HCT116 (cell line): ENCODE measurements at regions not wholly inside any gene's neighbourhood (a gene's known extent, or its start where the extent isn't known, plus 50 kb on each side); places are given as distances from the start of the nearest gene placed in this dataset.

Experiments used
- ATAC-seq: fragments of 200-7000 bp; cut with Tn5 transposase; 2 replicates; pipeline ENCODE4 v1.9.1; 2020; ENCODE audit warnings: mild to moderate bottlenecking, moderate library complexity
- BruUV-seq: library from RNA; stranded (reverse); fragments of 400-500 nt; replicated peaks from 2 replicates; lab custom pipeline; 2021; lab: Mats Ljungman, UMichigan
- CTCF ChIA-PET: fragments of 300-600 bp; sonication (Branson Sonifier 250); formaldehyde crosslinking; loops from one replicate; lab custom pipeline; 2021; ENCODE audit warnings: antibody characterized with exemption; lab: Charles Lee
- POLR2A ChIA-PET: fragments of 300-600, 350-600 bp; sonication (Branson Sonifier 250); formaldehyde crosslinking; loops from one replicate; lab custom pipeline; 2021; ENCODE audit warnings: antibody characterized with exemption; lab: Charles Lee
- RAD21 ChIA-PET, 2 experiments: fragments of 300-600 bp; sonication (Branson Sonifier 250); formaldehyde crosslinking; loops; one replicate each; lab custom pipeline; 2023; ENCODE audit warnings: low total read pairs in 2 of 2; ENCODE audit not compliant: uncharacterized antibody in 2 of 2, unreplicated experiment in 2 of 2, low non-redundant PET in 1 of 2; lab: Charles Lee
- DNase-seq: peaks from one replicate; pipeline ENCODE4 v3.0.0-alpha.2; 2010; ENCODE audit warnings: low read depth, low spot score
- H2AFZ ChIP-seq: fragments of 200-600 bp; shearing (Covaris generic), sonication (generic); 2 replicates; pipeline ENCODE4 v1.6.1; 2017; ENCODE audit warnings: low read depth, mixed run types, mixed read lengths, antibody characterized with exemption, low read length; ENCODE audit not compliant: poor library complexity, severe bottlenecking
- H3K27ac ChIP-seq: 2 replicates; pipeline ENCODE4 v1.5.1; 2012; ENCODE audit warnings: low read depth, low read length
- H3K27me3 ChIP-seq: fragments of 200-600 bp; sonication (generic); 2 replicates; pipeline ENCODE4 v1.6.1; 2016; ENCODE audit warnings: mixed run types, low read length, mixed read lengths; ENCODE audit not compliant: insufficient read depth
- H3K36me3 ChIP-seq, 2 experiments: fragments of 200-500 bp in 1 of 2; fragments of 200-600 bp in 1 of 2; sonication (Bioruptor generic) in 1 of 2; sonication (generic) in 1 of 2; 2 replicates each; pipeline versions ENCODE4 v1.5.1 to v1.6.1; 2014 to 2016; ENCODE audit warnings: low read length in 2 of 2, inconsistent platforms in 1 of 2, mixed read lengths in 1 of 2, mixed run types in 1 of 2; ENCODE audit not compliant: insufficient read depth in 2 of 2, control insufficient read depth in 1 of 2
- H3K4me1 ChIP-seq, 2 experiments: fragments of 200-600 bp in 1 of 2; sonication (generic) in 1 of 2; 2 replicates each; pipeline versions ENCODE4 v1.5.1 to v1.6.1; 2012 to 2017; ENCODE audit warnings: low read length in 2 of 2, inconsistent platforms in 1 of 2, mild to moderate bottlenecking in 1 of 2, mixed read lengths in 1 of 2, mixed run types in 1 of 2, moderate library complexity in 1 of 2; ENCODE audit not compliant: insufficient read depth in 2 of 2, control insufficient read depth in 1 of 2
- H3K4me2 ChIP-seq: fragments of 200-600 bp; sonication (generic); 2 replicates; pipeline ENCODE4 v1.6.1; 2017; ENCODE audit warnings: mixed run types, low read length, mixed read lengths
- H3K4me3 ChIP-seq, 2 experiments: fragments of 200-600 bp in 1 of 2; sonication (generic) in 1 of 2; replicated peaks in 1 of 2; 2 replicates each; pipeline ENCODE4 v1.5.1; 2011 to 2016; ENCODE audit warnings: low read length in 2 of 2, control low read depth in 1 of 2, low read depth in 1 of 2, mild to moderate bottlenecking in 1 of 2, mixed read lengths in 1 of 2, mixed run types in 1 of 2
- H3K79me2 ChIP-seq: fragments of 200-600 bp; sonication (generic); 2 replicates; pipeline ENCODE4 v1.6.1; 2017; ENCODE audit warnings: mild to moderate bottlenecking, mixed run types, low read length, moderate library complexity, mixed read lengths; ENCODE audit not compliant: insufficient read depth
- H3K9ac ChIP-seq: fragments of 200-600 bp; sonication (generic); 2 replicates; pipeline ENCODE4 v1.6.1; 2016; ENCODE audit warnings: low read length, mixed read lengths
- H3K9me2 ChIP-seq: fragments of 200-600 bp; sonication (generic), shearing (Covaris generic); 2 replicates; pipeline ENCODE4 v1.6.1; 2017; ENCODE audit warnings: mixed run types, mild to moderate bottlenecking, moderate library complexity; ENCODE audit not compliant: insufficient read depth
- H3K9me3 ChIP-seq, 2 experiments: fragments of 200-500 bp in 1 of 2; fragments of 200-600 bp in 1 of 2; sonication (Bioruptor generic) in 1 of 2; sonication (generic) in 1 of 2; 2 replicates each; pipeline ENCODE4 v1.6.1; 2014 to 2017; ENCODE audit warnings: low read length in 2 of 2, mixed read lengths in 2 of 2, inconsistent platforms in 1 of 2, low read depth in 1 of 2, mild to moderate bottlenecking in 1 of 2, mixed run types in 1 of 2, moderate library complexity in 1 of 2; ENCODE audit not compliant: control insufficient read depth in 1 of 2, insufficient read depth in 1 of 2
- H4K20me1 ChIP-seq: fragments of 200-600 bp; sonication (generic), shearing (Covaris generic); 2 replicates; pipeline ENCODE4 v1.6.1; 2017; ENCODE audit warnings: mixed run types, mild to moderate bottlenecking, moderate library complexity; ENCODE audit not compliant: insufficient read depth
- CBX3 ChIP-seq: IDR thresholded peaks from 2 replicates; pipeline ENCODE4 v1.6.1; 2012; ENCODE audit warnings: low read depth
- EGR1 ChIP-seq: IDR thresholded peaks from 2 replicates; pipeline ENCODE4 v1.6.1; 2012; ENCODE audit warnings: low read depth
- ELF1 ChIP-seq: IDR thresholded peaks from 2 replicates; pipeline ENCODE4 v1.6.1; 2012; ENCODE audit warnings: low read depth, borderline replicate concordance
- EZH2 ChIP-seq: fragments of 200-600 bp; sonication (generic); IDR thresholded peaks from 2 replicates; pipeline ENCODE4 v1.6.1; 2017; ENCODE audit warnings: antibody characterized with exemption, mixed run types
- FOSL1 ChIP-seq: IDR thresholded peaks from 2 replicates; pipeline ENCODE4 v1.6.1; 2012; ENCODE audit warnings: low read depth
- POLR2AphosphoS5 ChIP-seq: IDR thresholded peaks from 2 replicates; pipeline ENCODE4 v1.6.1; 2011; ENCODE audit warnings: mild to moderate bottlenecking, low read depth, low read length, moderate library complexity
- intact Hi-C: fragments of 100-400 bp; cut with micrococcal nuclease; formaldehyde crosslinking; loops from 2 replicates; pipeline ENCODE4 v1.10.0; 2022
- TF ChIP-seq, protein P1 (sequence below): IDR thresholded peaks from 2 replicates; pipeline ENCODE4 v1.6.1; 2011; ENCODE audit warnings: mild to moderate bottlenecking, low read length, moderate library complexity; ENCODE audit not compliant: insufficient replicate concordance; ENCODE audit errors: extremely low read depth
- TF ChIP-seq, protein P2 (sequence below), 3 experiments: fragments of 200-600 bp in 1 of 3; sonication (generic) in 1 of 3; IDR thresholded peaks in 2 of 3; conservative IDR thresholded peaks in 1 of 3; 2 replicates each; pipeline ENCODE4 v1.5.1; 2012 to 2017; ENCODE audit warnings: low read depth in 2 of 3, low read length in 2 of 3, antibody characterized with exemption in 1 of 3, borderline replicate concordance in 1 of 3, control low read depth in 1 of 3, mild to moderate bottlenecking in 1 of 3, mixed read lengths in 1 of 3, mixed run types in 1 of 3, moderate library complexity in 1 of 3; ENCODE audit not compliant: insufficient read depth in 1 of 3
- TF ChIP-seq, protein P3 (sequence below): IDR thresholded peaks from 2 replicates; pipeline ENCODE4 v1.6.1; 2012; ENCODE audit warnings: low read depth
- TF ChIP-seq, protein P4 (sequence below): IDR thresholded peaks from 2 replicates; pipeline ENCODE4 v1.6.1; 2012

DNA sequence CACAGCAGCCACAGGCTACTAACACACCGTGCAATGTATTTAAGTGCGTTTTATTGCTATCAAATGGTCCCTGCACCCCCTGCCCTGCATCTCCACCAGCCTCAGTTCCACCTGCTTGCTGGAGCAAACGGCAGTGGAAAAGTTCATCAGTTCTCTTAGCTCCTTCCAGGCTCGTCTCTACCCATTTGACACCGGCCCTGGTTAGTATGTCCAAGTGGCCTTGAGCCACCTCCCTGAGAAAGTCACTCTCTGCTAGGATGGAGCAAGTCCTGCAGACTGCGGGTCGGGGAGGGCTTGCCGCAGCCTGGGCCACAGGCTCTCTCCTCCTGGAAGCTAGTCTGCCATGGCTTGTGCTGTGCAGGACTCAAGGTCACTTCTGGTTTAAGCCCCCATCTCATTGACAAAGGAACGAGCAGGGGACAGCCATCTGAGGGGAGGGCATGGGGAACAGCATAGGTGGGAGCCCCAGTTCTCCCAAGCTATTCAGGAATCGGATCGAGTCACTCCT lies 74.9 kb downstream of the RHOB start:
- Histone ChIP-seq H2AFZ (no peak overlapping the region), H3K9ac (no peak overlapping the region), H3K36me3 (no peaks in the 10 kb centered on the region)
- POLR2A ChIA-PET = no interaction called here
- TF ChIP-seq, protein P1, sequence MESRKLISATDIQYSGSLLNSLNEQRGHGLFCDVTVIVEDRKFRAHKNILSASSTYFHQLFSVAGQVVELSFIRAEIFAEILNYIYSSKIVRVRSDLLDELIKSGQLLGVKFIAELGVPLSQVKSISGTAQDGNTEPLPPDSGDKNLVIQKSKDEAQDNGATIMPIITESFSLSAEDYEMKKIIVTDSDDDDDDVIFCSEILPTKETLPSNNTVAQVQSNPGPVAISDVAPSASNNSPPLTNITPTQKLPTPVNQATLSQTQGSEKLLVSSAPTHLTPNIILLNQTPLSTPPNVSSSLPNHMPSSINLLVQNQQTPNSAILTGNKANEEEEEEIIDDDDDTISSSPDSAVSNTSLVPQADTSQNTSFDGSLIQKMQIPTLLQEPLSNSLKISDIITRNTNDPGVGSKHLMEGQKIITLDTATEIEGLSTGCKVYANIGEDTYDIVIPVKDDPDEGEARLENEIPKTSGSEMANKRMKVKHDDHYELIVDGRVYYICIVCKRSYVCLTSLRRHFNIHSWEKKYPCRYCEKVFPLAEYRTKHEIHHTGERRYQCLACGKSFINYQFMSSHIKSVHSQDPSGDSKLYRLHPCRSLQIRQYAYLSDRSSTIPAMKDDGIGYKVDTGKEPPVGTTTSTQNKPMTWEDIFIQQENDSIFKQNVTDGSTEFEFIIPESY = no peak
- TF ChIP-seq, protein P2, sequence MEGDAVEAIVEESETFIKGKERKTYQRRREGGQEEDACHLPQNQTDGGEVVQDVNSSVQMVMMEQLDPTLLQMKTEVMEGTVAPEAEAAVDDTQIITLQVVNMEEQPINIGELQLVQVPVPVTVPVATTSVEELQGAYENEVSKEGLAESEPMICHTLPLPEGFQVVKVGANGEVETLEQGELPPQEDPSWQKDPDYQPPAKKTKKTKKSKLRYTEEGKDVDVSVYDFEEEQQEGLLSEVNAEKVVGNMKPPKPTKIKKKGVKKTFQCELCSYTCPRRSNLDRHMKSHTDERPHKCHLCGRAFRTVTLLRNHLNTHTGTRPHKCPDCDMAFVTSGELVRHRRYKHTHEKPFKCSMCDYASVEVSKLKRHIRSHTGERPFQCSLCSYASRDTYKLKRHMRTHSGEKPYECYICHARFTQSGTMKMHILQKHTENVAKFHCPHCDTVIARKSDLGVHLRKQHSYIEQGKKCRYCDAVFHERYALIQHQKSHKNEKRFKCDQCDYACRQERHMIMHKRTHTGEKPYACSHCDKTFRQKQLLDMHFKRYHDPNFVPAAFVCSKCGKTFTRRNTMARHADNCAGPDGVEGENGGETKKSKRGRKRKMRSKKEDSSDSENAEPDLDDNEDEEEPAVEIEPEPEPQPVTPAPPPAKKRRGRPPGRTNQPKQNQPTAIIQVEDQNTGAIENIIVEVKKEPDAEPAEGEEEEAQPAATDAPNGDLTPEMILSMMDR (IDR thresholded peaks at IDR 0.05 in 2 of 3, conservative IDR thresholded peaks at IDR 0.05 in 1 of 3; ENCODE audit: borderline replicate concordance in 1 of 3, insufficient read depth in 1 of 3, low read depth in 2 of 3, low read length in 2 of 3) = no peak
- TF ChIP-seq EGR1 = no peak
- no peak for TF ChIP-seq FOSL1
- TF ChIP-seq EZH2 = no peak
- TF ChIP-seq POLR2AphosphoS5 = no peak
- TF ChIP-seq, protein P3, sequence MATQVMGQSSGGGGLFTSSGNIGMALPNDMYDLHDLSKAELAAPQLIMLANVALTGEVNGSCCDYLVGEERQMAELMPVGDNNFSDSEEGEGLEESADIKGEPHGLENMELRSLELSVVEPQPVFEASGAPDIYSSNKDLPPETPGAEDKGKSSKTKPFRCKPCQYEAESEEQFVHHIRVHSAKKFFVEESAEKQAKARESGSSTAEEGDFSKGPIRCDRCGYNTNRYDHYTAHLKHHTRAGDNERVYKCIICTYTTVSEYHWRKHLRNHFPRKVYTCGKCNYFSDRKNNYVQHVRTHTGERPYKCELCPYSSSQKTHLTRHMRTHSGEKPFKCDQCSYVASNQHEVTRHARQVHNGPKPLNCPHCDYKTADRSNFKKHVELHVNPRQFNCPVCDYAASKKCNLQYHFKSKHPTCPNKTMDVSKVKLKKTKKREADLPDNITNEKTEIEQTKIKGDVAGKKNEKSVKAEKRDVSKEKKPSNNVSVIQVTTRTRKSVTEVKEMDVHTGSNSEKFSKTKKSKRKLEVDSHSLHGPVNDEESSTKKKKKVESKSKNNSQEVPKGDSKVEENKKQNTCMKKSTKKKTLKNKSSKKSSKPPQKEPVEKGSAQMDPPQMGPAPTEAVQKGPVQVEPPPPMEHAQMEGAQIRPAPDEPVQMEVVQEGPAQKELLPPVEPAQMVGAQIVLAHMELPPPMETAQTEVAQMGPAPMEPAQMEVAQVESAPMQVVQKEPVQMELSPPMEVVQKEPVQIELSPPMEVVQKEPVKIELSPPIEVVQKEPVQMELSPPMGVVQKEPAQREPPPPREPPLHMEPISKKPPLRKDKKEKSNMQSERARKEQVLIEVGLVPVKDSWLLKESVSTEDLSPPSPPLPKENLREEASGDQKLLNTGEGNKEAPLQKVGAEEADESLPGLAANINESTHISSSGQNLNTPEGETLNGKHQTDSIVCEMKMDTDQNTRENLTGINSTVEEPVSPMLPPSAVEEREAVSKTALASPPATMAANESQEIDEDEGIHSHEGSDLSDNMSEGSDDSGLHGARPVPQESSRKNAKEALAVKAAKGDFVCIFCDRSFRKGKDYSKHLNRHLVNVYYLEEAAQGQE = no peak
- TF ChIP-seq, protein P4, sequence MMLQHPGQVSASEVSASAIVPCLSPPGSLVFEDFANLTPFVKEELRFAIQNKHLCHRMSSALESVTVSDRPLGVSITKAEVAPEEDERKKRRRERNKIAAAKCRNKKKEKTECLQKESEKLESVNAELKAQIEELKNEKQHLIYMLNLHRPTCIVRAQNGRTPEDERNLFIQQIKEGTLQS = no peak
- TF ChIP-seq CBX3 = no peak
- TF ChIP-seq ELF1 = no peak
- TF ChIP-seq, all 23 proteins: peak for 0
- intact Hi-C loops = no loop called here
- Histone ChIP-seq H3K4me2 (no peak overlapping the region), H3K79me2 (no peaks in the 10 kb centered on the region), H4K20me1 (no peaks in the 10 kb centered on the region), H3K27me3 (no peaks in the 10 kb centered on the region), H3K4me3 (no peak overlapping the region), H3K9me2 (no peaks in the 10 kb centered on the region), H3K27ac (no peak overlapping the region), H3K9me3 (no peaks in the 10 kb centered on the region), H3K4me1 (peaks cover 2 to 21% of the 10 kb centered on the region in 2 experiments; a peak in 3 of 4 replicates)
- RAD21 ChIA-PET = no interaction called here
- no TSS peak for BruUV-seq
- DNase-seq (no peak), ATAC-seq (no peak)
- CTCF ChIA-PET = no interaction called here
